ENCODE measurements at regions not wholly inside any gene's neighbourhood (a gene's known extent, or its start where the extent isn't known, plus 50 kb on each side); places are given as distances from the start of the nearest gene placed in this dataset.

DNA sequence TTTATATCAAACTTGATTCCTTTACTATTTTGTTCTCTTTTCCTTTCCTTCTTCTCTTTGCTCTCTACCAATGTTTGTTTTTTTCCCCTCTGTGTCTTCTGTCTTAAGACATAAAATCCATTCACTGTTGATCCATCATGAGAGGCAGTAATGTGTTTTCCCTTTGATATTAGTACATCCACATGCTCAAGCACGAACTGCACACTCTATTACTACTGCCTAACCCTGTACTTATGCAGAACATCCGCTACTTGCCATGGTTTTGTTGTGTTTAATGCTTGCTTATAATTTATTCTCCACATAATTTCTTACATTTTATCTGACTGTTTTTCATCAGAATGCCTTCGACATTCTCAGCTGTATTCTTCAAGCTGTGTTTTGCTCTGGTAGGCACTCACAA lies 159.0 kb upstream of the PCDH9 start:
- H3K36me3 ChIP-seq (ENCODE audit: control insufficient read depth in 2 of 4, insufficient read depth in 4 of 4, low read length in 3 of 4): no peaks in the 10 kb centered on the region
- DNase-seq (ENCODE audit: low read depth in 1 of 2, low spot score in 2 of 2) (no peak), FAIRE-seq (no peak)
- H3K9ac ChIP-seq (replicated peaks in 1 of 4; ENCODE audit: extremely low read depth in 1 of 4, low read depth in 3 of 4, low read length in 3 of 4): no peak overlapping the region
- ChIA-PET POLR2A (ENCODE audit: partially characterized antibody) (no interaction called here), CTCF (ENCODE audit: partially characterized antibody) (no interaction called here)
- no peak overlapping the region for H3K27ac ChIP-seq (ENCODE audit: low read depth, low read length)
- H3K4ac ChIP-seq (replicated peaks; ENCODE audit: insufficient read length, low read depth, low read length): no peak overlapping the region
- no peaks in the 10 kb centered on the region for H3K9me3 ChIP-seq (ENCODE audit: insufficient read depth in 2 of 2, low read depth in 1 of 2, low read length in 1 of 2)
- no peak overlapping the region for H3K18ac ChIP-seq (ENCODE audit: extremely low read depth, low read length)
- no peak overlapping the region for H4K91ac ChIP-seq (replicated peaks; ENCODE audit: insufficient read length, low read length)
- H3K14ac ChIP-seq (ENCODE audit: insufficient read length): no peak overlapping the region
- no peak overlapping the region for H3K56ac ChIP-seq (replicated peaks; ENCODE audit: insufficient read length, low read depth, low read length)
- H3K79me1 ChIP-seq (ENCODE audit: low read depth, low read length): no peaks in the 10 kb centered on the region
- no peak overlapping the region for H4K5ac ChIP-seq (ENCODE audit: insufficient read length, low read depth, low read length)
- H2BK120ac ChIP-seq (replicated peaks; ENCODE audit: low read depth, low read length): no peak overlapping the region
- no peaks in the 10 kb centered on the region for H3K79me2 ChIP-seq (ENCODE audit: control insufficient read depth in 1 of 2, insufficient read depth in 2 of 2, low read length in 2 of 2)
- no peaks in the 10 kb centered on the region for H3K27me3 ChIP-seq (replicated peaks in 1 of 4; ENCODE audit: control insufficient read depth in 3 of 4, extremely low read depth in 1 of 4, insufficient read depth in 3 of 4, low read length in 3 of 4)
- no peak overlapping the region for H3K4me2 ChIP-seq (ENCODE audit: insufficient read depth in 1 of 2, low read depth in 2 of 2, low read length in 2 of 2)
- H3K23ac ChIP-seq (ENCODE audit: insufficient read length): no peak overlapping the region
- no peaks in the 10 kb centered on the region for H3K4me1 ChIP-seq (replicated peaks in 1 of 4; ENCODE audit: control insufficient read depth in 3 of 4, insufficient read depth in 4 of 4, low read length in 3 of 4)
- no peak overlapping the region for H2AK5ac ChIP-seq (ENCODE audit: low read depth, low read length)
- H4K20me1 ChIP-seq (replicated peaks in 1 of 2; ENCODE audit: control insufficient read depth in 1 of 2, insufficient read depth in 2 of 2, low read length in 2 of 2): no peaks in the 10 kb centered on the region
- TF ChIP-seq RAD21 (IDR thresholded peaks at IDR 0.05 in 1 of 2, conservative IDR thresholded peaks at IDR 0.05 in 1 of 2; ENCODE audit: low read depth in 2 of 2, low read length in 2 of 2) (no peak), RBBP5 (IDR thresholded peaks at IDR 0.05; ENCODE audit: borderline replicate concordance, low read depth, low read length) (no peak), USF2 (IDR thresholded peaks at IDR 0.05; ENCODE audit: low read length) (no peak), SP4 (IDR thresholded peaks at IDR 0.05; ENCODE audit: low read length) (no peak)
- TF ChIP-seq, protein P1, sequence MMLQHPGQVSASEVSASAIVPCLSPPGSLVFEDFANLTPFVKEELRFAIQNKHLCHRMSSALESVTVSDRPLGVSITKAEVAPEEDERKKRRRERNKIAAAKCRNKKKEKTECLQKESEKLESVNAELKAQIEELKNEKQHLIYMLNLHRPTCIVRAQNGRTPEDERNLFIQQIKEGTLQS (IDR thresholded peaks at IDR 0.05; ENCODE audit: insufficient read depth, low read depth, low read length): no peak
- H2BK15ac ChIP-seq (ENCODE audit: low read length): no peak overlapping the region
- no peak overlapping the region for H2BK5ac ChIP-seq (ENCODE audit: low read depth, low read length)
- H4K8ac ChIP-seq (ENCODE audit: extremely low read depth, insufficient read depth, low read length): no peak overlapping the region
- 0 out of 2 replicates have a peak overlapping the region, but pooled peaks have one; percentile 0 for H2AFZ ChIP-seq (ENCODE audit: low read length)
- no peaks in the 10 kb centered on the region for H3K23me2 ChIP-seq (ENCODE audit: low read depth, low read length)
- no peak overlapping the region for H2BK20ac ChIP-seq (ENCODE audit: low read length)
- H3K4me3 ChIP-seq (ENCODE audit: extremely low read depth in 1 of 4, insufficient read depth in 2 of 4, low read depth in 3 of 4, low read length in 4 of 4): no peak overlapping the region
- WGBS, 2 experiments (ENCODE audit: extremely low coverage in 1 of 2, insufficient coverage in 1 of 2, insufficient read length in 1 of 2, insufficient replicate concordance in 2 of 2, low coverage in 1 of 2, low lambda C conversion rate in 2 of 2, missing lambda C conversion rate in 1 of 2): 90% methylated on average over 3 of the region's 3 CpGs; no CpG with 5 or more reads in 1 of the 2 experiments
- H2BK12ac ChIP-seq (ENCODE audit: low read depth, low read length): no peak overlapping the region

Data from H1 (cell line).